GM12865 (cell line): ENCODE measurements at regions not wholly inside any gene's neighbourhood (a gene's known extent, or its start where the extent isn't known, plus 50 kb on each side); places are given as distances from the start of the nearest gene placed in this dataset.
"Not testable (repeated sequence)": the region's sequence is repeated elsewhere in the genome, so short reads cannot be mapped to it uniquely, and the experiment has no call there.

Source experiments
- DNase-seq: peaks from one replicate; pipeline ENCODE4 v3.0.0; 2010; ENCODE audit warnings: low read depth
- H3K4me3 ChIP-seq: 2 replicates; pipeline ENCODE4 v1.5.1; 2011; ENCODE audit warnings: mild to moderate bottlenecking, low read depth, low read length, control low read depth
- CTCF ChIP-seq: IDR thresholded peaks from 2 replicates; pipeline ENCODE4 v1.5.1; 2011; ENCODE audit warnings: low read length, control low read depth, low read depth, inconsistent platforms; ENCODE audit not compliant: insufficient read depth; ENCODE audit errors: missing control alignments

- H3K4me3 ChIP-seq = no peak overlapping the region
- DNase-seq = no peak
- no peak for TF ChIP-seq CTCF
Measured at GRCh38 chr1:70785287-70785686, 262.3 kb downstream of the PTGER3 start.

GRCh38 chr1:70790232-70790923, 257.2 kb downstream of the PTGER3 start:
- no peak for TF ChIP-seq CTCF
- H3K4me3 ChIP-seq = no peak overlapping the region
- DNase-seq = no peak

- H3K4me3 ChIP-seq = not testable (repeated sequence)
Measured at GRCh38 chr1:70795064-70795463, 252.6 kb downstream of the PTGER3 start.

DNA sequence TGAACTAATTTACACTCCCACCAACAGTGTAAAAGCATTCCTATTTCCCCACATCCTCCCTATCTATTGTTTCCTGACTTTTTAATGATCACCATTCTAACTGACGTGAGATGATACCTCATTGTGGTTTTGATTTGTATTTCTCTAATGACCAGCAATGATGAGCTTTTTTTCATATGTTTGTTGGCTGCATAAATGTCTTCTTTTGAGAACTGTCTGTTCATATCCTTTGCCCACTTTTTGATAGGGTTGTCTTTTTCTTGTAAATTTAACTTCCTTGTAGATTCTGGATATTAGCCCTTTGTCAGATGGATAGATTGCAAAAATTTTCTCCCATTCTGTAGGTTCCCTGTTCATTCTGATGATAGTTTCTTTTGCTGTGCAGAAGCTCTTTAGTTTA, 251.3 kb downstream of the PTGER3 start:
- DNase-seq, H3K4me3 ChIP-seq: not testable (repeated sequence)

More at GRCh38 chr1:70795064-70795463, 252.6 kb downstream of the PTGER3 start:
- DNase-seq = not testable (repeated sequence)

GRCh38 chr1:70802625-70803024, 245.0 kb downstream of the PTGER3 start:
- DNase-seq, H3K4me3 ChIP-seq: not testable (repeated sequence)

- TF ChIP-seq CTCF = no peak
- no peak overlapping the region for H3K4me3 ChIP-seq
- DNase-seq = no peak
Measured at GRCh38 chr1:70805641-70806040, 242.0 kb downstream of the PTGER3 start.

GRCh38 chr1:70807088-70807664, 240.4 kb downstream of the PTGER3 start:
- no peak for DNase-seq
- TF ChIP-seq CTCF = no peak
- H3K4me3 ChIP-seq = no peak overlapping the region

- no peak overlapping the region for H3K4me3 ChIP-seq
- TF ChIP-seq CTCF = no peak
- DNase-seq = no peak
Measured at GRCh38 chr1:70809069-70809468, 238.5 kb downstream of the PTGER3 start.

GRCh38 chr1:70811815-70812214, 235.8 kb downstream of the PTGER3 start:
- no peak for TF ChIP-seq CTCF
- no peak overlapping the region for H3K4me3 ChIP-seq
- no peak for DNase-seq
